ENCODE measurements at regions not wholly inside any gene's neighbourhood (a gene's known extent, or its start where the extent isn't known, plus 50 kb on each side); places are given as distances from the start of the nearest gene placed in this dataset.

GRCh38 chr4:176898791-176899190 is 106.1 kb upstream of the VEGFC start:
- DNase-seq (ENCODE audit: extremely low read depth, insufficient read length): no peak
- H3K36me3 ChIP-seq (ENCODE audit: control insufficient read depth, insufficient read depth, low read length): no peaks in the 10 kb centered on the region
- no peaks in the 10 kb centered on the region for H3K27me3 ChIP-seq (replicated peaks; ENCODE audit: control insufficient read depth, insufficient read depth, low read length)
- no peak overlapping the region for H3K4me3 ChIP-seq (replicated peaks; ENCODE audit: low read depth, low read length)
- TF ChIP-seq, protein P1, sequence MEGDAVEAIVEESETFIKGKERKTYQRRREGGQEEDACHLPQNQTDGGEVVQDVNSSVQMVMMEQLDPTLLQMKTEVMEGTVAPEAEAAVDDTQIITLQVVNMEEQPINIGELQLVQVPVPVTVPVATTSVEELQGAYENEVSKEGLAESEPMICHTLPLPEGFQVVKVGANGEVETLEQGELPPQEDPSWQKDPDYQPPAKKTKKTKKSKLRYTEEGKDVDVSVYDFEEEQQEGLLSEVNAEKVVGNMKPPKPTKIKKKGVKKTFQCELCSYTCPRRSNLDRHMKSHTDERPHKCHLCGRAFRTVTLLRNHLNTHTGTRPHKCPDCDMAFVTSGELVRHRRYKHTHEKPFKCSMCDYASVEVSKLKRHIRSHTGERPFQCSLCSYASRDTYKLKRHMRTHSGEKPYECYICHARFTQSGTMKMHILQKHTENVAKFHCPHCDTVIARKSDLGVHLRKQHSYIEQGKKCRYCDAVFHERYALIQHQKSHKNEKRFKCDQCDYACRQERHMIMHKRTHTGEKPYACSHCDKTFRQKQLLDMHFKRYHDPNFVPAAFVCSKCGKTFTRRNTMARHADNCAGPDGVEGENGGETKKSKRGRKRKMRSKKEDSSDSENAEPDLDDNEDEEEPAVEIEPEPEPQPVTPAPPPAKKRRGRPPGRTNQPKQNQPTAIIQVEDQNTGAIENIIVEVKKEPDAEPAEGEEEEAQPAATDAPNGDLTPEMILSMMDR (IDR thresholded peaks at IDR 0.05; ENCODE audit: insufficient read depth, low read length, poor library complexity, severe bottlenecking): no peak

DNA sequence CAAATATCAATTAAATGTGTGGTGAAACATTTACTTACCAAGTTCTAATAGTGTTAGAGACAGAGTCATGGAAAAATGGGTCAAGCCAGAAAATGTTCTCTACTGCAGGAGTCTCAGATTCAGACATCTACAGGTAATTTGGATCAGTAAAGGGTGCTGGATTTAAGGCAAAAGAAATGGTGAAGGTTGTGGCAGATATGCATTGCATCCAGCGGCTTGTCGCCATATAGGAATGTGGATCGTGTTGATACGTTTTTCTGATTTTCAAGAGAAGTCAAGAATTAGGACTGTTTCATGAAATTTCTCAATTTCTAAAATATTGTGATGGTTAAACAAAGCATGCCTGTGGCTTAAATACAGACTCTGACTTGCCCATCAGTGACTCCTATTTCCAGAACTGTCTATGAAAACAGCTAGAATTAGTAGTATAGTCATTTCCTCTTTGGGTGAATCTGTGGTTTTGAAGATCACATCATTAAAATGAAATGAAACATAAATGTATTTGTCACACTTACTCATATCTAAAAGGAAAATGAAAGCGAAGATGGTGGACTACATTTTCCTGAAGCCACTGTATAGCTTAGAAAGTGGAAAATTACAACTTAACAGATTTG is 110.1 kb upstream of the VEGFC start:
- DNase-seq (ENCODE audit: extremely low read depth, insufficient read length): peak; percentile 50
- H3K27me3 ChIP-seq (replicated peaks; ENCODE audit: control insufficient read depth, insufficient read depth, low read length): no peaks in the 10 kb centered on the region
- H3K36me3 ChIP-seq (ENCODE audit: control insufficient read depth, insufficient read depth, low read length): no peaks in the 10 kb centered on the region
- H3K4me3 ChIP-seq (replicated peaks; ENCODE audit: low read depth, low read length): no peak overlapping the region
- TF ChIP-seq, protein P1 (IDR thresholded peaks at IDR 0.05; ENCODE audit: insufficient read depth, low read length, poor library complexity, severe bottlenecking): no peak

GRCh38 chr4:176906709-176907108 is 114.0 kb upstream of the VEGFC start:
- DNase-seq (ENCODE audit: extremely low read depth, insufficient read length): no peak
- Histone ChIP-seq H3K27me3 (replicated peaks; ENCODE audit: control insufficient read depth, insufficient read depth, low read length) (no peaks in the 10 kb centered on the region), H3K36me3 (ENCODE audit: control insufficient read depth, insufficient read depth, low read length) (no peaks in the 10 kb centered on the region), H3K4me3 (replicated peaks; ENCODE audit: low read depth, low read length) (no peak overlapping the region)
- TF ChIP-seq, protein P1 (IDR thresholded peaks at IDR 0.05; ENCODE audit: insufficient read depth, low read length, poor library complexity, severe bottlenecking): no peak

DNA sequence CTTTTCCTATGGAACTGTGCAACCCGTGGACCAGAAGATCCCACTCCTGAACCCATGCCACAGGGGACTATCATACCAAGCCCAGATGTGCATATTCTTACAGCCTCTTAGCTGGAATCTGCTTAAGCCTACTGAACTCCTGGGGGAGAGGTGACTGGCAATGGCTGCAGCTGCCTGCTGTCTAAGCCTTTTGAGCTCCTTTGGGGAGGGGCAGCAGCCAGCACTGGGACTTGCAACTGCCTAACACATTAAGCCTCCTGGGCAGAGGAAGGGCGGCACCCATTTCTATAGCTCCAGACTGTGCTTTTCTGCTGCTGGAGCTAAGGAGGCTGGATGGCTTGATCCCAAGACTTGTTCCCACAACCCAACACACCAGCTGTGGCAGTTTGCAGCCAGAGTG is 117.9 kb upstream of the VEGFC start:
- Histone ChIP-seq H3K27me3 (replicated peaks; ENCODE audit: control insufficient read depth, insufficient read depth, low read length) (no peaks in the 10 kb centered on the region), H3K36me3 (ENCODE audit: control insufficient read depth, insufficient read depth, low read length) (no peaks in the 10 kb centered on the region), H3K4me3 (replicated peaks; ENCODE audit: low read depth, low read length) (no peak overlapping the region)
- no peak for DNase-seq (ENCODE audit: extremely low read depth, insufficient read length)
- TF ChIP-seq, protein P1 (IDR thresholded peaks at IDR 0.05; ENCODE audit: insufficient read depth, low read length, poor library complexity, severe bottlenecking): no peak

DNA sequence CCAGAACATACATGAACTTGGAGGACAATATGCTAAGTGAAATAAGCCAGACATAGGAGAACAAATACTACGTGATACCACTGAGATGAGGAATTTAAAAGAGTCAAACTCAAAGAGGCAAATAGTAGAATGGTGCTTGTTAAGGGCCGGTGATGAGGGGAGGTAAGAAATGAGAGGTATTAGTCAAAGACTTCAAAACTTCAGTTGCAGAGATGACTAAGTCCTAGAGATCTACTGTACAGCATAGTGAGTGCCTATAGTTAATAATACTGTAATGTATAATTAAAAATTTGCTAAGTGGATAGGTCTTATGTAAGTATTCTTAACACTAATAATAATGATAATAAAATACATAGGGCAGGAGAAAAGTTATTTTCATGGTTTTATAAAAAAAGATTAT is 126.9 kb upstream of the VEGFC start:
- TF ChIP-seq, protein P1 (IDR thresholded peaks at IDR 0.05; ENCODE audit: insufficient read depth, low read length, poor library complexity, severe bottlenecking): no peak
- no peak for DNase-seq (ENCODE audit: extremely low read depth, insufficient read length)
- H3K27me3 ChIP-seq (replicated peaks; ENCODE audit: control insufficient read depth, insufficient read depth, low read length): no peaks in the 10 kb centered on the region
- no peaks in the 10 kb centered on the region for H3K36me3 ChIP-seq (ENCODE audit: control insufficient read depth, insufficient read depth, low read length)
- no peak overlapping the region for H3K4me3 ChIP-seq (replicated peaks; ENCODE audit: low read depth, low read length)

DNA sequence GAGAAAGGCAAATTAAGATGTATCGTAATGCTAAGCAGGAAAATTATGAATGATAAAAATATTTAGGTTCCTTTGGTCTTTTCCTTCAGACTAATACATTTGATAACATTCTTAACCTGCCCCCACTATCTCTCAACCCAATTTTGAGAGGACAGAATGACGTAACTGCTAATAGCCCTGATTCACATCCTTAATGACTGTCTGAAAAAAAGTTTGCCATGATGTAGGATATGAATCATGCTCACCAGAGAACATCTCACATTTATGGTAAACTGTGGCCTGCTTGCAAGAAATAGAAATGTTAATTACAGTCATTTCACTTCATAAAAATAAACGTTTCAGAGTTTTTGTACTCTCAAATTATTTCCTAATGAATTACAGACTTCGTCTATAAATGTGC is 128.0 kb upstream of the VEGFC start:
- TF ChIP-seq, protein P1 (IDR thresholded peaks at IDR 0.05; ENCODE audit: insufficient read depth, low read length, poor library complexity, severe bottlenecking): no peak
- Histone ChIP-seq H3K36me3 (ENCODE audit: control insufficient read depth, insufficient read depth, low read length) (no peaks in the 10 kb centered on the region), H3K27me3 (replicated peaks; ENCODE audit: control insufficient read depth, insufficient read depth, low read length) (no peaks in the 10 kb centered on the region), H3K4me3 (replicated peaks; ENCODE audit: low read depth, low read length) (no peak overlapping the region)
- no peak for DNase-seq (ENCODE audit: extremely low read depth, insufficient read length)
